Upper lobe of left lung (tissue), 6 donors: ENCODE measurements at regions not wholly inside any gene's neighbourhood (a gene's known extent, or its start where the extent isn't known, plus 50 kb on each side); places are given as distances from the start of the nearest gene placed in this dataset.
"Not testable (repeated sequence)": the region's sequence is repeated elsewhere in the genome, so short reads cannot be mapped to it uniquely, and the experiment has no call there.

ENCODE experiments used
- ATAC-seq, 2 donors: fragments of 200-7000 bp; cut with Tn5 transposase; one replicate each; pipeline ENCODE4 v1.9.1; 2022; ENCODE audit warnings: mild to moderate bottlenecking in 2 of 2, moderate library complexity in 2 of 2; ENCODE audit not compliant: low FRiP score in 2 of 2
- DNase-seq, 2 donors: peaks; one replicate each; pipeline ENCODE4 v3.0.0-alpha.2; 2019 to 2020
- H3K27ac ChIP-seq, 4 donors: fragments of 200-600 bp; sonication (generic); one replicate each; pipeline ENCODE4 v1.5.1; 2016 to 2019
- H3K27me3 ChIP-seq, 4 donors: fragments of 200-600 bp; sonication (generic); one replicate each; pipeline ENCODE4 v1.5.1; 2017 to 2019
- H3K36me3 ChIP-seq, 4 donors: fragments of 200-600 bp; sonication (generic); one replicate each; pipeline ENCODE4 v1.5.1; 2016 to 2019
- H3K4me1 ChIP-seq, 4 donors: fragments of 200-600 bp; sonication (generic); one replicate each; pipeline ENCODE4 v1.5.1; 2018 to 2019
- H3K4me3 ChIP-seq, 4 donors: fragments of 200-600 bp; sonication (generic); one replicate each; pipeline ENCODE4 v1.5.1; 2017 to 2019; ENCODE audit warnings: mild to moderate bottlenecking in 2 of 4, moderate library complexity in 1 of 4
- H3K9me3 ChIP-seq, 4 donors: fragments of 200-600 bp; sonication (generic); one replicate each; pipeline ENCODE4 v1.5.1; 2018 to 2019
- CTCF ChIP-seq, 6 experiments: fragments of 450-650 bp in 4 of 6; fragments of 200-600 bp in 2 of 6; sonication (generic) in 2 of 6; IDR thresholded peaks; one replicate each; pipeline ENCODE4 v1.5.1; 2016 to 2019; ENCODE audit warnings: antibody characterized with exemption in 6 of 6
- EP300 ChIP-seq, 4 donors: sonication (generic); formaldehyde crosslinking; IDR thresholded peaks; one replicate each; pipeline ENCODE4 v1.5.1; 2017; ENCODE audit warnings: antibody characterized with exemption in 4 of 4, control low read depth in 2 of 4
- POLR2A ChIP-seq, 4 donors: fragments of 450-650 bp; IDR thresholded peaks; one replicate each; pipeline ENCODE4 v1.5.1; 2016 to 2017; ENCODE audit warnings: antibody characterized with exemption in 4 of 4, mild to moderate bottlenecking in 2 of 4
- POLR2AphosphoS5 ChIP-seq, 2 donors: sonication (generic); formaldehyde crosslinking; IDR thresholded peaks; one replicate each; pipeline ENCODE4 v1.5.1; 2017; ENCODE audit warnings: antibody characterized with exemption in 2 of 2
- WGBS, 2 donors: methylation state at CpG; one replicate each; pipeline ENCODE4 v1.1.5; 2017 to 2018; 5-methylcytosine and 5-hydroxymethylcytosine counted together
- donor health status: DM: no; HTN: no; CAD: no; lungs with moderate emphysema.
- donor health status: DM: no; HTN: yes; CAD: no; lungs with severe emphysema.

- TF ChIP-seq EP300 (IDR thresholded peaks at IDR 0.05) (no peak), POLR2AphosphoS5 (IDR thresholded peaks at IDR 0.05) (no peak), POLR2A (IDR thresholded peaks at IDR 0.05) (no peak), CTCF (IDR thresholded peaks at IDR 0.05) (no peak)
- H3K27ac ChIP-seq, result no peak overlapping the region
Measured at GRCh38 chr9:82135106-82135505, 146.5 kb downstream of the SPATA31D1 start.

DNA sequence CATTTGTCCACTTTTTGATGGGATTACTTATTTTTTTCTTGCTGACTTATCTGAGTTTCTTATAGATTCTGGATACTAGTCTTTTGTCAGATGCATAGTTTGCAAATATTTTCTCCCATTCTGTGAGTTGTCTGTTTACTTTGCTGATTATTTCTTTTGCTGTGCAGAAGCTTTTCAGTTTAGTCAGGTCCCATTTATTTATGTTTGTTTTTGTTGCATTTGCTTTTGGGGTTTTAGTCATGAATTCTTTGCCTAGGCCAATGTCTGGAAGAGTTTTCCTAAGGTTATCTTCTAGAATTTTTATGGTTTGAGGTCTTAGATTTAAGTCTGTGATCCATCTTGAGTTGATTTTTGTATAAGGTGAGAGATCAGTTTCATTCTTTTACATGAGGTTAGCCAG is 149.5 kb downstream of the SPATA31D1 start:
- not testable (repeated sequence) for H3K9me3 ChIP-seq, ATAC-seq, H3K4me3 ChIP-seq, DNase-seq, H3K27me3 ChIP-seq, H3K27ac ChIP-seq, H3K36me3 ChIP-seq, H3K4me1 ChIP-seq

More at GRCh38 chr9:82135106-82135505, 146.5 kb downstream of the SPATA31D1 start:
- Histone ChIP-seq H3K4me3 (no peak overlapping the region), H3K36me3 (no peaks in the 10 kb centered on the region), H3K9me3 (no peaks in the 10 kb centered on the region), H3K27me3 (no peaks in the 10 kb centered on the region), H3K4me1 (no peaks in the 10 kb centered on the region)
- no peak for DNase-seq
- ATAC-seq, result no peak

GRCh38 chr9:82140471-82140870 is 151.9 kb downstream of the SPATA31D1 start:
- H3K36me3 ChIP-seq, result no peaks in the 10 kb centered on the region
- no peak overlapping the region for H3K4me3 ChIP-seq
- no peaks in the 10 kb centered on the region for H3K27me3 ChIP-seq
- WGBS, 2 donors, result 65 to 77% methylated on average over 7 of the region's 7 CpGs
- DNase-seq (no peak), ATAC-seq (peak in 1 of 2 donors; percentile 57)
- no peak overlapping the region for H3K27ac ChIP-seq
- no peak for TF ChIP-seq POLR2A (IDR thresholded peaks at IDR 0.05)
- no peak for TF ChIP-seq CTCF (IDR thresholded peaks at IDR 0.05)
- TF ChIP-seq EP300 (IDR thresholded peaks at IDR 0.05), result no peak
- no peak for TF ChIP-seq POLR2AphosphoS5 (IDR thresholded peaks at IDR 0.05)
- H3K4me1 ChIP-seq, result no peaks in the 10 kb centered on the region
- H3K9me3 ChIP-seq, result no peaks in the 10 kb centered on the region

GRCh38 chr9:82144803-82145202 is 156.2 kb downstream of the SPATA31D1 start:
- WGBS, 2 donors, result 93 to 96% methylated on average over 4 of the region's 4 CpGs
- no peak overlapping the region for H3K4me3 ChIP-seq

GRCh38 chr9:82146677-82147076 is 158.1 kb downstream of the SPATA31D1 start:
- Histone ChIP-seq H3K36me3 (no peaks in the 10 kb centered on the region), H3K9me3 (no peaks in the 10 kb centered on the region), H3K4me1 (no peaks in the 10 kb centered on the region), H3K4me3 (no peak overlapping the region), H3K27ac (no peak overlapping the region), H3K27me3 (no peaks in the 10 kb centered on the region)
- no peak for TF ChIP-seq POLR2A (IDR thresholded peaks at IDR 0.05)
- TF ChIP-seq EP300 (IDR thresholded peaks at IDR 0.05), result no peak
- no peak for TF ChIP-seq POLR2AphosphoS5 (IDR thresholded peaks at IDR 0.05)
- TF ChIP-seq CTCF (IDR thresholded peaks at IDR 0.05), result no peak
- ATAC-seq (no peak), DNase-seq (no peak)
- 85 to 89% methylated on average over 4 of the region's 4 CpGs for WGBS, 2 donors

More at GRCh38 chr9:82144803-82145202, 156.2 kb downstream of the SPATA31D1 start:
- TF ChIP-seq EP300 (IDR thresholded peaks at IDR 0.05) (no peak), POLR2A (IDR thresholded peaks at IDR 0.05) (no peak), CTCF (IDR thresholded peaks at IDR 0.05) (no peak), POLR2AphosphoS5 (IDR thresholded peaks at IDR 0.05) (no peak)
- no peak for ATAC-seq
- Histone ChIP-seq H3K27ac (no peak overlapping the region), H3K27me3 (no peaks in the 10 kb centered on the region), H3K4me1 (no peaks in the 10 kb centered on the region), H3K36me3 (no peaks in the 10 kb centered on the region), H3K9me3 (no peaks in the 10 kb centered on the region)
- DNase-seq, result no peak
